Upper lobe of right lung (tissue), 1 donor: ENCODE measurements at regions not wholly inside any gene's neighbourhood (a gene's known extent, or its start where the extent isn't known, plus 50 kb on each side); places are given as distances from the start of the nearest gene placed in this dataset.
"Not testable (repeated sequence)": the region's sequence is repeated elsewhere in the genome, so short reads cannot be mapped to it uniquely, and the experiment has no call there.

Experiments used
- ATAC-seq: fragments of 200-7000 bp; cut with Tn5 transposase; one replicate; pipeline ENCODE4 v1.9.1; 2020; ENCODE audit warnings: mild to moderate bottlenecking, moderate library complexity
- DNase-seq: peaks from one replicate; pipeline ENCODE4 v3.0.0-alpha.2; 2020
- H3K27ac ChIP-seq: fragments of 200-600 bp; one replicate; pipeline ENCODE4 v1.8.0; 2022
- H3K27me3 ChIP-seq: fragments of 200-600 bp; one replicate; pipeline ENCODE4 v1.8.0; 2022; ENCODE audit warnings: mild to moderate bottlenecking
- H3K36me3 ChIP-seq: fragments of 200-600 bp; one replicate; pipeline ENCODE4 v1.8.0; 2022
- H3K4me1 ChIP-seq: fragments of 200-600 bp; one replicate; pipeline ENCODE4 v1.8.0; 2022
- H3K4me3 ChIP-seq: fragments of 200-600 bp; one replicate; pipeline ENCODE4 v1.8.0; 2022; ENCODE audit warnings: mild to moderate bottlenecking
- H3K9me3 ChIP-seq: fragments of 200-600 bp; one replicate; pipeline ENCODE4 v1.8.0; 2022
- CTCF ChIP-seq: fragments of 200-600 bp; IDR thresholded peaks from one replicate; pipeline ENCODE4 v1.8.0; 2022; ENCODE audit warnings: antibody characterized with exemption
- intact Hi-C: fragments of 100-400 bp; cut with DNase I; formaldehyde crosslinking; loops from one replicate; pipeline ENCODE4 v1.11.0; 2022
- donor health status: DM: no; HTN: yes; CAD: no; lungs with severe emphysema.

DNA sequence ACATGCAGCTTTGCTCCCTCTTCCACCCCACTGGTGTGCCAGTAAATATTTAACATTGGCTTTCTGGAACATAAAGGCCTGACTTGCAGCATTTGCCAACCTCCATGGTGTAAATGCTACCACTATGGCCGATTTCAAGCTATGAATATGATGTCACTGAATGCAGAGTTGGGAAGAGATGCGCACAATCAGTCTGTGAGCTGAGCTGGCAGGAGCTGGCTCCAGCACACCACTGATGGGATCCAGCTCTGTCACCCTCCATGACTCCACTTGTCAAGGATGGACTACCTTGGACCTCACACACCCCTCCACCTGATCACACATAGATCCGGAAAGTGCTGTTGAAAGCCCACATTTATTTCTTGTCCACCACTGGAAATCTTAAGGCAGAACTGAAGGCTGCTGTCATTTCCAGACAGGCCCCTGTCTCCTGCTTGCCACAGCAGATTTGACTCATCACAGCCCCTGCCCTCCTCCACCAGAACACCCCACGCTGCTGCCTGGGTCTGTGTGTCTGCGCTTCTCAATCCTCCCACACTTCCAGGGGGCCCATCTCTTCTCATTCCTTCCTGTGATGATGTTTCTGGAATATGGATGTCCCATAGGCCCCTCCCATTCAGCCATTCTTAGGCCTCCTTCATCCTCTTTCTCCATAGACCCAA is 82.2 kb upstream of the BCAR3 start:
- ATAC-seq (no peak), DNase-seq (no peak)
- H3K4me1 ChIP-seq: peaks cover 15% of the 10 kb centered on the region
- no peak for TF ChIP-seq CTCF
- no peaks in the 10 kb centered on the region for H3K27me3 ChIP-seq
- no peaks in the 10 kb centered on the region for H3K9me3 ChIP-seq
- no peak overlapping the region for H3K4me3 ChIP-seq
- no peaks in the 10 kb centered on the region for H3K36me3 ChIP-seq
- intact Hi-C loops: no loop called here
- H3K27ac ChIP-seq: no peak overlapping the region

DNA sequence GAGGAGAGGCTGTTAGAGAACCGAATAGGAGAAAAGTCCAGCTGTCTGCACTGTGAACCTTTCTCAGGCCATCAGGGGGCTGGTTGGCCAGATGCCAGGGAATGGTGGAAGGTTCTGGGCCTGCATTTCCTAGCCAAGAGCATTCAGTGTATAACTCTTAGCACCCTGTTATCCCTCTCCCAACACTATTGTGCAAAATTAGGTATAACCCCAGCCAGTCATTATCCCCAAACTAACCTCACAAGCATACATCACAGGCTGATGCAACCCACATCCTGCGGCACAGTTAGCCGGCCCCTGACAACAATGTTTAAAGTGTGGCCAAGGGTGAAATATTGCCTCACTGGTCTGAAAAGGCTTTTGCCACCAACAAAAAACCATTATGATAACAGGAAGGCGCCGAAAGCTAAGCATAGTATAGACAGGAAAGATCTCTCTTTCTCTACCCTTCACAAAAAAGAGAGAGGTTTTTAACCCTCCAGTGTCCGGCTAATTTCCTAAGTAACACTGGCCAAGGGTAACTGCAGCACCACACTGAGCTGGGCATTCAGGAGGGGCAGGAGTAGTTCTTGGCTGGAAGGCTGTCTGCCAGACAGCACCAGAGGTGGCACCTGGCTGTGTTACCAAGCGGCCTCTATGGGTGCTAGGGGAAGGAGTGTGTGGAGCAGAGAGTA is 77.3 kb upstream of the BCAR3 start:
- no peaks in the 10 kb centered on the region for H3K9me3 ChIP-seq
- H3K27me3 ChIP-seq: no peaks in the 10 kb centered on the region
- no peak for DNase-seq
- H3K27ac ChIP-seq: peak overlapping the region; percentile 66
- peaks cover 30% of the 10 kb centered on the region for H3K4me1 ChIP-seq
- no peak for TF ChIP-seq CTCF
- H3K36me3 ChIP-seq: no peaks in the 10 kb centered on the region
- intact Hi-C loops: no loop called here
- no peak overlapping the region for H3K4me3 ChIP-seq
- peak; percentile 79 for ATAC-seq

GRCh38 chr1:93757256-93758036 is 75.8 kb upstream of the BCAR3 start:
- no peak overlapping the region for H3K4me3 ChIP-seq
- H3K36me3 ChIP-seq: no peaks in the 10 kb centered on the region
- no peaks in the 10 kb centered on the region for H3K9me3 ChIP-seq
- no peak overlapping the region for H3K27ac ChIP-seq
- peaks cover 36% of the 10 kb centered on the region for H3K4me1 ChIP-seq
- DNase-seq: no peak
- intact Hi-C loops: no loop called here
- H3K27me3 ChIP-seq: no peaks in the 10 kb centered on the region
- TF ChIP-seq CTCF: no peak
- ATAC-seq: peak; percentile 12

DNA sequence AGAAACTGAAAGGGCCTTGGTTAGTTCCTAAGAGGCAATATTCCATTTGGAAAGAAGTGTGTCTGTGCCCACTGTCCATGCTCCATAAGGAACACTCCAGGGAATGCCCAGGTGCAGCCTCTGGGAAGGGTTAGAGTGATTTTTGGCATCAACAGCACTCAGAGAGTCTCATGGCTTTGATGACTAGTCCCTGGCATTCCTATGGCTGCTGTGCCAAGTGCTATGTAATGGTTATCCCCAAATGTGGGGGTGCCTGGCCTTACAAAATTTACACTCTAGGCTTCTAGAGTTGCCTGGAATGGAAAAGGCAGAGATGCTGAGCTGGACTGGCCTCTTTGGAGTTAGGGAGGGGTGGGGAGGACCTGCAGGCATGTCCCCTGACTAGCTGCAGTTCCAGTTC is 75.0 kb upstream of the BCAR3 start:
- Histone ChIP-seq H3K27ac (no peak overlapping the region), H3K36me3 (no peaks in the 10 kb centered on the region), H3K9me3 (no peaks in the 10 kb centered on the region), H3K27me3 (no peaks in the 10 kb centered on the region), H3K4me1 (peaks cover 44% of the 10 kb centered on the region), H3K4me3 (no peak overlapping the region)
- ATAC-seq (no peak), DNase-seq (no peak)
- no peak for TF ChIP-seq CTCF
- intact Hi-C loops: no loop called here

DNA sequence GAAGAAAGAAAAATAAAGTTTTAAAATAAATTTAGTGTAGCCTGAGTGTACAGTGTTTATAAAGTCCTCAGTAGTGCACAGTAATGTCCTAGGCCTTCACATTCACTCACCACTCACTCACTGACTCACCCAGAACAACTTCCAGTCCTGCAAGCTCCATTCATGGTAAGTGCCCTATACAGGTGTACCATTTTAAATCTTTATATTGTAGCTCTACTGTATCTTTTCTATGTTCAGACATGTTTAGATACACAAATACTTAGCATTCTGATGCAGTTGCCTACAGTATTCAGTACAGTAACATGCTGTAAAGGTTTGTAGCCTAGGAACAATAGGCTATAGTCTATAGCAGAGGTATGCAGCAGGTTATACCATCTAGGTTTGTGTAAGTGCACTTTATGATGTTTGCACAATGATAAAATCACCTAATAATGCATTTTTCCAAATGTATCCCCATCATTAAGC is 73.6 kb upstream of the BCAR3 start:
- H3K27ac ChIP-seq, DNase-seq, H3K4me3 ChIP-seq, H3K9me3 ChIP-seq, ATAC-seq, H3K36me3 ChIP-seq, intact Hi-C loops, H3K27me3 ChIP-seq: not testable (repeated sequence)
- peaks cover 57% of the 10 kb centered on the region for H3K4me1 ChIP-seq
